ENCODE measurements at regions not wholly inside any gene's neighbourhood (a gene's known extent, or its start where the extent isn't known, plus 50 kb on each side); places are given as distances from the start of the nearest gene placed in this dataset.
A peak's percentile ranks its signal among the peaks of the same experiment; 100 is the strongest.
"Not testable (repeated sequence)": the region's sequence is repeated elsewhere in the genome, so short reads cannot be mapped to it uniquely, and the experiment has no call there.

DNA sequence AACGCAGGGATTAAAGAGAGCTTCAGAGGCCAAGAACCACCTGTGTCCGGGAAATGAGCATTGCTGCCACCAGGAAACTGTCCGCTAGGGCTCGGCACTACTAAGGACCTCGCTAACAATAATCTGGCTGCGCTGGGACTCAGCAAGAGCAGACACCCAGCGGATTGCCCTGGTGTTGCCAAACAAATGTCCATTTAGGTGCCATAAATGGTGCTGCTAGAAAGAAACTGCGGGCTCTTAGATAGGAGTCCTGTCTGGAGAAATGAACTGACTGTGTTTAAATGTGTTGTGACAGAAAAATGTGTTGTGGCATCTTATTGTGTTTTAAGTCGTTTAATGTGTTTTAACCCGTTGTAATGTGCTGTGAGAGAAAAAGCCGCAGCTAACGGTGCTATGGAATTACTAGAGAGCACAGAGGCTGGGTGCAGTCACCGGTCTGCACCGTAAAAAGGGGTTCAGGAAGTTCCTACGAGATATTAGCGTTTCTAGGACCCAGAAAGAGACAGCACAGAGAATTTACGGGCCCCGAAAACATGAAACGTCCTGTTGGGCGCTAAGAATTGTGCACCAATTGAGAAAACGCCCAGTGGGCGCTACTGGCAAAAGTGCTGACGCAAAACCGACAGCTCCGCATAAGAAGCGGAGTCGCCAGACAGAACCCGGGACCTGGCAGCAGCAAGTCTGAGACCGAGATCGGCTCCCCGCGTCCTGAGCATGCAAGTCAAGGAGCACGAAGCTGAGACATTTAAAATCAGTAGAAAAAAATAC, 90.6 kb downstream of the ANXA2R start:
- DNase-seq = peak; percentile 99

DNA sequence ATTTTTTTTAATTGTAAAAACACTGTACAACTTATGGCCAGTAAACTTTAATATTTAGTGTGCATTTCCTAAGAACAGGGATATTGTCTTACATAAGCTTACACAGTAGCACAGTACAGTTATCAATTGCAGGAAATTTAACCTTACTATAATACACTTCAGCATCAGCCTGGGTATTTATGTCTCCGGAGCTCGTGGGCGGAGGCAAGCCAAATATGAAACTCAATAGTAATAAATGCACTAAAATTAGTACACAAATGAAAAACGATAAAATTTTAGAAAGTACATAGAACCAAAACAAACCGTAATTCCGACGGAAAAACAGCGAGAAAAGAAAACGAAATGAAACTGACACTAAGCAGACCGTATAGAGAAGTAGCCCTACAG, 91.2 kb downstream of the ANXA2R start:
- DNase-seq = no peak

DNA sequence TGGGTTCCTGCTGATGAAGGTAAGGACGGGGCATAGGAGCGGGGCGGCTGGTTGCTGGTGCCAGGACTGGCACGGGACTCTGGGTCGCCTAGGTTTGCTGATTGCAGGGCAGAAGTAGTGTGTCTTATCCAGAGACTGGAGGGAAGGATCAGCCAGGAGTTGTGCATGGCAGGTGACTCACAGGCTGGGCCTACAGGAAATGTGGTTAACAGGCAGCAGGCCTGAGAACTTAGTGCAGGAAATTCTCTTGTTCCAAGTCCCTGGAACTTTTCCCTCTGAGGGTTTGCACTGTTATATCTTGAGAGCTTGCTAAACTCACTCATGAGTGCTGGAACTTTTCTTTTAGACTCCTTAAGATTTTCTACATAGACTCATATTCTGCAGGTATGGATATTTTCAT, 95.1 kb downstream of the ANXA2R start:
- no peak for DNase-seq

DNA sequence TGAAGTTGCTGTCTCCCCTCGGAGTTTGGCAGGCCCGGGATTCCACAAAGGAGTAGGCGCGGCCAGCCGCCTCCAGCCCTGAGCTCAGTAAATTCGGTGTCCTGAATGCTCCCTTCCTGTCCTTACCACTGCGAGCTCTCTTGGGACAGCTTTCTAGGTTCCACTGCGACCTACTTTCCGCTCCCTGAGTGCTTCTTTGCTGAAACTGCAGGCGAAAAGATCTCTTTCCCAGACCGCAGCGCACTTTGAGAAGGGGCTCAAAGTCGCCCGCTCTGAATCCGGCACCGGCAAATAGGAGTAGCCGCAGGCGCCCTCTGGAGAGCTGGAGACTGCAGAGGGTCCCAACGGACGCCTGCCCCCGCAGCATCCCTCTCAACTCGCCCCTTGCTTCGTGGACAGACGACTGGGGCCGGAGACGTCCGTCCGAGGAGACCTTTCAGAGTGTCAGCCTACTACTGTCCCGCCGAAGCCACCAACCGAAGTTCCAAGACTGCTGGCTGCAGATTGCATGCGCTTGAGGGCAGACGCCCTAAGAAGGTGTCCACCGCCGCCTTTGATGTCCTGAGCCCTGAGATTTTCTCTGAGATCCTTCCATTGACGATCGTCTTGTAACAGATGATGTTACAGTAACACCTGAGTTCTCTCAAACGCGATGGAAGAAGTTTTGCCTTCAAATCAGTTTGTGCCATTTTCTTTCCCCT, 96.0 kb downstream of the ANXA2R start:
- DNase-seq = no peak

DNA sequence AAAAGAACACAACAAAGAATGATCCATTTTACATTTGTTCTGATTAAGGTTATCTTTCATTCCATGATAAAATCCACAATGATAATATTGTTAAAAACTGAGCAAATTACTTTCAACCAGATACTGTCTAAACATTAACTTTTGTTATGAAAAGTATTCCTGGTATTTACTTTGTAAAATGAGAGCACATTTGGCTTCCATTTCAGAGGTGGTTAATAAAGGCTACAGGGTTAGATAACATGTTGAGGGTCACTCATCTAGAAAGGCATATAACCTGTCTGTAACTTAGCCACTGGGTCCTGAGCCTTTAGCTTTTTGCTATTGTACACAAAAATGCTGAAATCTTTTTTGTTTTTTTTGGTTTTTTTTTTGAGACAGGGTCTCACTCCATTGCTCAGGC, 99.3 kb downstream of the ANXA2R start:
- no peak for DNase-seq

DNA sequence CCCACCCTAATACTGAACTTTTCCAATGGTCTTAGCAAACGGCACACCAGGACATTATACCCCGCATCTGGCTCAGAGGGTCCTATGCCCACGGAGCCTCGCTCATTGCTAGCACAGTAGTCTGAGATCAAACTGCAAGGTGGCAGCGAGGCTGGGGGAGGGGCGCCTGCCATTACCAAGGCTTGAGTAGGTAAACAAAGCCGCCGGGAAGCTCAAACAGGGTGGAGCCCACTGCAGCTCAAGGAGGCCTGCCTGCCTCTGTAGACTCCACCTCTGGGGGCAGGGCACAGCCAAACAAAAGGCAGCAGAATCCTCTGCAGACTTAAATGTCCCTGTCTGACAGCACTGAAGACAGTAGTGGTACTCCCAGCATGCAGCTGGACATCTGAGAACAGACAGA, 108.1 kb downstream of the ANXA2R start:
- not testable (repeated sequence) for DNase-seq

DNA sequence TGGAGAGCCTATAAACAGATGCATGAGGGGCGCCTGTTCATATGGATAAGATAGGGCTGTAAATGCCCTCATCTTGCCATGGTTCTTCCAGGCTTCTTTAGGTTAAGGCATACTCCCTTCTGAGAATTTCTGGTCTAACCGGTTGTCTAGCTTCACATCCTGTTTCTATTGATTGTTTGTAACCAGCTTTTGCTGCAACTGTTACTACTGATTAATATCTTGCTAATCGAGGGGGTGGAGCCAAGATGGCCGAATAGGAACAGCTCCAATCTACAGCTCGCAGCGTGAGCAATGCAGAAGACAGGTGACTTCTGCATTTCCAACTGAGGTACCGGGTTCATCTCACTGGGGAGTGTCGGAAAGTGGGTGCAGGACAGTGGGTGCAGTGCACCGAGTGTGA, 108.7 kb downstream of the ANXA2R start:
- not testable (repeated sequence) for DNase-seq

DNA sequence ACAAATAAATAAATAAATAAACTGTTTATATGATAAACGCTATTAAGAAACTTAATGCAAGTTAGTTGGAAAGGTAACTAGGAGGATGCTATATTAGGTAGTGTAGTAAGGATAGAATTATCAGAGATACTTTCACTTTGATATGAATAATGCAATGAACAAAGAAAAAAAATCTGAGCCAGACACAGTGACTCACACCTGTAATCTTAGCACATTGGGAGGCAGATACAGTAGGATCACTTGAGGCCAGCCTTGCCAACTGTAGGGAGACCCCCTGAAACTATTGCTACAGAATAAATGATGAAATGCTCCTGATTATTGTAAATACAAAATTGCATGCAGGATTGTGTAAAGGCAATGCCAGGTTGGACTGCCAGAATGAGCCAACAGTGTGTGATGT, 109.2 kb downstream of the ANXA2R start:
- DNase-seq = no peak

DNA sequence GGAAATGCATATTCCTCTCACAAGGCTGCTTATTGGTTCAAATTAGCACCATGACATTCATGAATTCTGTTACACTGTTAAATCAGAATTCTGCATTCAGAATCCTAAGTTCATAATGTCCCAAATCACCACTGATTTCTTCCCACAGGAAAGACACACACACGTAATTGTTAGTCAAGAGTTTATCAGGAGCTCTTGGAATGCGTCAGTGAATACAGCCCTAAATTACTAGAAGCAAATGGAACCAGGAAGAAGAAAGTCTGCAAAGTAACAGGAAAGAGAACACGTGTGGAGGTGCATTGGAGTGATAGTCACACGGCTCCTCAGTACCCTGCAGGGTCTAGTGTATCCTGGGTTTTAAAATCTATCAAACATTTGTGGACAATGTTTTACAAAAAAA, 110.2 kb downstream of the ANXA2R start:
- DNase-seq = no peak

DNA sequence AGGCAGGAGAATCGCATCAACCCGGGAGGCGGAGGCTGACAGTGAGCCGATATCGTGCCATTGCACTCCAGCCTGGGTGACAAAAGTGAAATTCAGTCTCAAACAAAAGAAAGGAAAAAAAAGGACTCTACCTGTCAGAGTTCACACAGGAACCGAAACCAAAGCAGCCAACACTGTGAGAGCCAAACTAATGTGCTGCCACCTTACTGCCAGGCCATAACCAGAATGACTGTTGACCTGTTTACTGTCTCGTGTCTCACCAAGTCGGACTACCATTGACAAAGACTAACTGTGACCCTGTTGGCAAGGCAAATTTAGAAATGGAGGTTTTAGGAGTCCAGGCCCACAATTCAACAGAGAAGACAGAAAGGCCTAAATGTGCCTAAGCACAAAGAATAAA, 112.4 kb downstream of the ANXA2R start:
- DNase-seq = no peak

DNA sequence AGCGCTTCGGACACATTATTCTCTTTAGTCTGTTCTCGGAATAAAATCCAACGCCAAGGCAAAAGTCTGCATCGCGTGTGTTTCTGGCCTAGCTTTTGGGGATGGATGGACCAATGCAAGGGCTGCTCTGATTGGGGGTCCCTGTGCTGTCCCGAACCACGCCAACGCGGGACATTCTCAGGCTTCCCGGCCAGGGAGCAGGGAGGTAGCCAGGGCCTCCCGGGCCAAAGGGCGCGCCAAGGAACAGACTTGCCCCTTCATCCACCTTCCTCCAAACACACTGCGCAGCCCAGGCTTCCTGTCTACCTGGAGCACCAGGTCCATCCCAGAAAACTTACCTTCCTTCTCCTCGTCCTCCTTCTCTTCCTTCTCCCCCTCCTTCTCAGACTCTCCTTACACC, 113.0 kb upstream of the SELENOP start:
- no peak for DNase-seq

DNA sequence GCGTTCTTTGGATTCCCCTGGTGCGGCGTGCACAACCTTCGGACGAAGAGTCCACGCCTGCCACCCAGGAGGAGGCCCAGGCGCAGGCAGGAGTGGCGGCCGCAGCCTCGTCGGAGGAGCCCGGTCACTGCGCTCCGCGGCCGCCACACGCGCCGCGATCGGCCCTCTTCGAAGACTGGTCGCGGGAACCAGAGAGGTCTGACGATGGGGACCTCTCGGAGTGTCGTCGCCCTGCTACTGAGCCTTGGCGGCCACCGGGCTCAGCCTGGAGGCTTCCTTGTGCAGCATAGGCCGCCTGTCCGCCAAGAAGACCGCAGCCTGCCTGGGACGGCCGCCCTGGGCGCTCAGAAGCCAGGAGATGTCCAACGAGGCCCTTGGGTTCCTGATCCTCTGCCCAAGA, 112.5 kb upstream of the SELENOP start:
- DNase-seq = no peak

DNA sequence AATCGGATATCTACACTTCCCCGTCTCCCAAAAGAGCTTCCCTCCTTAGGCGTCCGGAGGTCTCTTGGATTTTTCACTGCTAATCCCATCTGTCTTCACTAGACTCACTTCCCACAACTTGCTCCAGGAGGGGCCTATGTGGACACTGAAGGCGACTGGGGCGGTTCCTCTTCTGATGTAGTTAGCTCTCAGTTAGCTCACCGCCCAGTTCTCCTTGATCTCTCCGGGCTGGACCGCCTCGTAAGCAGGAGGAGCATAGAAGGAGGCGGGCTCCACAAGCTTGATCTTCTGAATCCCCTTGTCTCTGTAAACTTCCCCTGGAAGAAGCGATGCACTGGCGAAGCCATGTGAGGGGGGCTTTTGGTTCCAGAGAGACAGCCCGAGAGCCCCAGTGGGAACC, 112.0 kb upstream of the SELENOP start:
- DNase-seq = no peak

DNA sequence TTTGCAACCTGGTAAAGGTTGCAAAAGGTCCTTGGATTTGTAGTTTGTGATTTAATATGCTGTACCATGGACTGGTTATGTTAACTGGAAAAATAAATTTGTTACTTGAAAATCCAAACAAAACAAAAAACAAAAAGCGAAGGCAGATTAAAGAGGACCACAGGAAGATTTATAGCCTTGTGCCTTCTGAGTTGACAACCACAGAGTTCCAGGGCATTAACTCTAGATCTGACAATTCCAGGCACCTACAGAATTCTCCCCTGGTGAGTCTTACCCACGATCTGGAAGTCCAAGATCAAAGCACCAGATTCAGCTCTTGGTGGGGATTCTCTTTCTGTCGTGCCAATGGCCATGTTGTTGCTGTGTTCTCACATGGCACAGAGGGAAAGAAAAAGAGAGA, 107.9 kb upstream of the SELENOP start:
- DNase-seq = no peak

DNA sequence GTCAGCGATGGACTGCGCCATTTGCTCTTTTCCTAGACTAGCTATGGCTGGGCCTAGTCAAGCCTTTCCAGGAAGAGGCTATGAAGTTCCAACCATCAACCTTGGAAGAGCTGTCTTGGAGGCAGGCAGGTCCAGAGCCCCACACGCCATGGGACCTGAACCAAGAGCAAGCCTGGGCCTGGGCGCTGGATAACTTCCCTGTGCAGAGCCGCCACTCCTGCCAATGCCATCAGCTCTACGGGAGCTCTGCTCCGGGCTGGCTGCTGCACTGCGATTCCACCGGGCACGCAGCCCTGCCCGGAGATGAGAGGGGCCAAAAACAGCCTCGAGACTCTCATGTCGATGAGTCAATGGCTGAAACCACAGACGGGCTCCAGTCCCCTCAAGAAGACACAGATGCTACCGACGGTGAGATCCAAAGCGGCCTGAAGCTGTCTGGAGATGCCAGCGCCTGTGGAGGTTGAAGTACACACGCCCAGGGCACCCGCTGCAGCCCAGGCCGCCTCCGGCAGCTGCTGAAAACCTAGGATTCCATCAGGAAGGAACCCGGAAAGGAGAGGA, 103.7 kb upstream of the SELENOP start:
- DNase-seq = no peak

DNA sequence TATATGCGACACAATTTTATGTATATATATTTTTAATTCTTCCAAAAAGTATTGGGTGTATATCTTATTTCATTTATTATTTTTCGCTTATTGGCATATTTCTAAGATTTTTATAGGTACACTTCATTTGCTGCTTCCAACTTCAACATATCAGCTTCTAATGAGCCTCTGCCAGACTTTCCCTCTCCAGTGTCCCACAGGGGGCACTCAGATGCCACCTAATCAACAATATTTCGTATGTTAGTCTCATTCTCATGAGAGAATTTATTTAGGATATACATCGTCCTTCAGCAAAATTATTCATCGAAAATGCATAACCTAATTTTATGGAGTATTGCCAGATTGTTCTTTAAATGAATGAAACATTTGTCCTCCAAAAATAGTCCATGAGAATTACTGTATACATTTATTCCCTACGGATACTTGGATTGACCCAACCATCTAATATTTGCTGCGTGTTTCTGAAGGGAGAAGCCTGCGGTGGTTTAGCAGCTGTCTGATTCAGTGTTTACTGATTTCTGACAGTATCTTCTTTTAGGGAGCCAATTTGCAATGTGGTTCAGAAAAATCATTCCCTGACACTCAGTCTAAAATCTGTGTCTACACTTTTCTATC, 100.6 kb upstream of the SELENOP start:
- peak; percentile 82 to 86 for DNase-seq

DNA sequence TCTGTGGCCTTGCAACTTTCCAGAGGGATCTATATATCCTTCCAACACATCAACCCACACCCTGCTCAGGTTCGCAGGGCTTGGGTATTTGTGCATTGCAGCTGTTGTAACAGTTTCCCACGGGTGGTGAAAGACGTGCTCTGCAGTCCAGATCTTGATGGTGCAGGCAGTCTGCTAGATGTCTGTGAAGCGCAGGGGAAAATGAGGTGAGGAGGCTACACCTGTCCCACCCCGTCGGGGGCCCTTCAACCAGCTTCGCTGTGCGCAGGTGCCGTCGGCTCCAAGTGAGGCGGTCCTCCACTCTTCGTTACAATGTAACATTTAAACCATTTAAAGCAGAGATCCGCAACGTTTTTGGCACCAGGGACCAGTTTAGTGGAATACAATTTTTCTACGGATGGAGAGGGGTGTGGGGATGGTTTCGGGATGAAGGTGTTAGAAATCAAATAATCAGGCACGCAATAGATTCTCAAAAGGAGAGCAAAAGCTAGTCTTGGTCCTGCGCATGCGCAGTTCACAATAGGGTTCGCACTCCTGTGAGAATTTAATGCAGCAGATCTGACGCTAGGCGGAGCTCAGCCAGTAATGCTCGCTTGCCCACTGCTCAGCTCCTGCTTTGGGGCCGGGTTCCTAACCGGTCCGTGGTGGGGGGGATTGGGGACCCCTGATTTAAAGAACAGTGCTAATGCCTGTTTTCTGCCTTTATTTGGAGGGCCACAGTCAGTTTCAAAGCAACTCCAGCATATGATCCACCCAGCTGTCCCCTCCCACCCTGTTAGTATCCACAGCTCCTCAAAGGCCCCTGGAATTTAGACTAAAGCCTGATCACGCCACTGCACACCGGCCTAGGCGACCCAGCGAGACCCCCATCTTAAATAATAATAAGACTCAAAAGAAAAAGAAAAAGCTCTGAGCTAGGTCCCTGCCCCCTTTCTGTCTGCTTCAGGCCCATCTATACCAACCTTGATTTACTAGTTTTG, 97.1 kb upstream of the SELENOP start:
- peak; percentile 93 to 96 for DNase-seq

DNA sequence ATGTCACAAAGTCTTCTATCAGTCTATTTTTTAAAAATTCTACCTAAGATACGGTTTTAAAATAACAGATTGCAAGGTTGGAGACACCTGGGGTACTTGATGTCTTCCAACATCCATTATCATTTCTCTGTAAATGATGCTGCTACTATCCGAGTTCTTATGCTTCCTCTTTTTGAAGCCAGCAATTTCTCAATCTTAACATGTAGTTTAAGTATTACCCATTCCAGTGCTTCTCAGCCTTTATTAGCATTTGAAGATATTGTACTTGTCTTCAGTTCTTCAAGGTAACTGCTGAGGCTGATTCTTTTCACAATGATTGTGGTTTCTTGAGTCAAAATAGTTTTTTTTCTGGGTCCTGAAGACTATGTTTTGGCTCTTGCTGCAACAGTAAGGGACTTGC, 96.4 kb upstream of the SELENOP start:
- DNase-seq = no peak

DNA sequence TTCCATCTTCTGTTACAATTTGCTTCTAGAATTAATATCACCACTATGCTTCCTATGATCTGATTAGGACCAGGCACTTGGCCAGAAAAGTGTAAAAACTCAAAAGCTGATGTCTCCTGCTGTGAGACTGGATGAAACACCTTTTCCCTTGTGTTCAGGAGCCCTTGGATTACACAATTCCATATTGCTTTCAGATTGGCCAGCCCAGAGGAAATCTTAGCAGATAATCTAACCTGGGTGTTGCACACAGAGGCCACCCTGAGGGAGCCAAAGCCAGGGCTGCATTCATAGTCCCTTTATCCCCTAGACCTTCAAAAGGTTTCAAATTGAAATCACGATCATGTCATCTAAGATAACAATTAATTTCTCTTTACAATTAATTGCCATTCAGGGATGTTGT, 94.1 kb upstream of the SELENOP start:
- no peak for DNase-seq

DNA sequence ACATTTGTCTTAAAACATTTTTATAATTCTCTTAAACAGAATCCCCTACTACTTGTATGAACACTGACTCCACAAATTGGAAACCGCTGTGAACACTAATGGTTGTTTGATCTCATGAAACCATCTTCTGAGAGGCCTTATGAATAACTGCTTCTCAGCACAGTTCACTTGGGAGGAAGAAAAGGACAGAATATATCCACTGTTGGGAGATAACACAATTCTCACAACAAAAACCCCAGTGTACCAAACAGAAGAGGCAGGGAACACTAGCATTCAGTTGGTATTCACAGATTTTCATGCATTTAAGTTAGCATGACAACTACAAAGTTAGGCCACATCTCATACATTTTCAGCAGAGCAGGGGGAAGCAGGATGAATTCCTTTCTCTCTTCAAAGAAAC, 89.0 kb upstream of the SELENOP start:
- DNase-seq = no peak

DNA sequence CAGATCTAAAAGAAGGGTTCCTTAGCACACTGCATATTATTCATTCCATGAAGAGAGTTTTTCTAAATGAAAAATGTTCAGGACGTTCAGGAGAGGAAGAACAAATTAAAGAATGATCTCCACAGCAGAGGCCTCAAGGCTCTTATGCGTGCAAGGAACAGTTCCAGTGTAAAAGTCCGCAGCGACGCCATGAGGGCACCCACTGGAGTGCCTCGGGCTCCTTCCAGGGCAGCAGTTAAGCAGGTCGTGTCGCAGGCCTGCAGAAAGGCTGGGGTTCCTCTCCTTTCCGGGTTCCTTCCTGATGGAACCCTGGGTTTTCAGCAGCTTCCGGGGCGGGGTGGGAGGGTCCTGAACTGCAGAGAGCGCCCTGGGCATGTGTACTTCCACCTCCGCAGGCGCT, 87.1 kb upstream of the SELENOP start:
- DNase-seq = no peak

DNA sequence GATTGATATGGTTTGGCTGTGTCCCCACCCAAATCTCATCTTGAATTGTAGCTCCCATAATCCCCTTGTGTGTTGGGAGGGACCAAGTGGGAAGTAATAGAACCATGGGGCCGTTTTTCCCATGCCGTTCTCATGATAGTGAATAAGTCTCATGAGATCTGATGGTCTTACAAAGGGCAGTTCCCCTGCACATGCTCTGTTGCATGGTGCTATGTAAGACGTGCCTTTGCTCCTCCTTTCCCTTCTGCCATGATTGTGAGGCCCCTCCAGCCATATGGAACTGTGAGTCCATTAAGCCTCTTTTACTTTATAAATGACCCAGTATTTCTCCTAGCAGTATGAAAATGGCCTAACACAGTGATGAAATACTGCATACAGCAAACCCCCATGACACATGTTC, 84.8 kb upstream of the SELENOP start:
- DNase-seq = no peak

DNA sequence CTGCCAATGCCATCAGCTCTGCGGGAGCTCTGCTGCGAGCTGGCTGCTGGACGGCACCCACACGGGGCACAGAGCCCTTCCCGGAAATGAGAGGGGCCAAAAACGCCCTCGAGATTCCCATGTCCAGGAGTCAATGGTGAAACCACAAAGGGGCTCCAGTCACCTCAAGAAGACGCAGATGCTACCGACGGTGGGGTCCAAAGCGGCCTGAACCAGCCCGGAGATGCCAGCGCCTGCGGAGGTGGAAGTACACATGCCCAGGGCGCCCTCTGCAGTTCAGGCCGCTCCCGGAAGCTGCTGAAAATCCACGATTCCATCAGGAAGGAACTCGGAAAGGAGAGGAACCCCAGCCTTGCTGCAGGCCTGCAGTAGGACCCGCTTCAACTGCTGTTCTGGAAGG, 82.4 kb upstream of the SELENOP start:
- peak; percentile 18 to 31 for DNase-seq
